ENCODE measurements at regions not wholly inside any gene's neighbourhood (a gene's known extent, or its start where the extent isn't known, plus 50 kb on each side); places are given as distances from the start of the nearest gene placed in this dataset.

DNA sequence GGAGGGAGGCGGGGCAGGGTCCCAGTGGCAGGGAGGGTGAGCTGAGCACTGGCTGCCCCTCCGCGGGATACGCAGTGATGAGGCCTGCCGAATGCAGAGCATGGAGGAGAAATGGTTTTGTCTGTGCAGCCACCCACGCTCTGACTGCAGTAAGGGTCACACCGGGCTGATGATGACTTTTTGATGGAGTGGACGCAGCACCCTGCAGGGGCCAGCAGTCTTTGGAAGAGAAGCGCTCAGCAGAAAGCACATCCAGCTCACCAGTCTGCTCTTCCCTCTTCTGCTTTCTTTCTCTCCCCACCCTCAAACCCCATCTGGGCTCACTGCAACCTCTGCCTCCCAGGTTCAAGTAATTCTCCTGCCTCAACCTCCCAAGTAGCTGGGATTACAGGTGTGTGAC, 61.9 kb upstream of the ATP1A1 start:
- H3K27me3 ChIP-seq (replicated peaks in 1 of 4; ENCODE audit: control extremely low read depth in 1 of 4, control insufficient read depth in 3 of 4, insufficient read depth in 4 of 4, low read length in 3 of 4): peaks cover 0 to 6% (median 0%) of the 10 kb centered on the region in 4 experiments
- no peak overlapping the region for H3K9ac ChIP-seq (ENCODE audit: low read length)
- Mint-ChIP-seq H3K27ac (no peak overlapping the region), H3K4me1 (no peaks in the 10 kb centered on the region), H3K9me3 (ENCODE audit: insufficient read depth) (no peaks in the 10 kb centered on the region), H3K4me3 (no peak overlapping the region), H3K27me3 (peaks cover 9% of the 10 kb centered on the region)
- ATAC-seq (ENCODE audit: low read depth) (no peak), DNase-seq (no peak)
- H3K36me3 ChIP-seq (replicated peaks in 1 of 2; ENCODE audit: control extremely low read depth in 1 of 2, control insufficient read depth in 1 of 2, extremely low read depth in 1 of 2, insufficient read depth in 2 of 2, low read length in 1 of 2): no peaks in the 10 kb centered on the region
- TF ChIP-seq CTCF (IDR thresholded peaks at IDR 0.05) (no peak), EZH2 (IDR thresholded peaks at IDR 0.05; ENCODE audit: borderline replicate concordance, insufficient read depth, low read depth, low read length, poor library complexity, severe bottlenecking) (no peak)
- H3K27ac ChIP-seq (ENCODE audit: low read length in 2 of 2): no peak overlapping the region
- ChIA-PET CTCF (no interaction called here), POLR2A (no interaction called here)
- 74% methylated on average over 9 of the region's 9 CpGs for WGBS (ENCODE audit: insufficient coverage)
- H3K4me1 ChIP-seq (ENCODE audit: control insufficient read depth in 2 of 2, insufficient read depth in 2 of 2, low read length in 2 of 2): no peaks in the 10 kb centered on the region
- H3K4me2 ChIP-seq (replicated peaks; ENCODE audit: low read depth, low read length, poor library complexity, severe bottlenecking): no peak overlapping the region
- H4K20me1 ChIP-seq (ENCODE audit: control insufficient read depth, insufficient read depth, low read length, poor library complexity, severe bottlenecking): no peaks in the 10 kb centered on the region
- intact Hi-C loops (cut with micrococcal nuclease): no loop called here
- H3K79me2 ChIP-seq (ENCODE audit: control insufficient read depth, insufficient read depth, low read length): no peaks in the 10 kb centered on the region
- no peaks in the 10 kb centered on the region for H3K9me3 ChIP-seq (ENCODE audit: control extremely low read depth in 1 of 3, control insufficient read depth in 2 of 3, insufficient read depth in 1 of 3, low read length in 2 of 3)
- no peak overlapping the region for H3K4me3 ChIP-seq (ENCODE audit: control extremely low read depth in 1 of 5, extremely low read depth in 1 of 5, insufficient read depth in 1 of 5, low read depth in 2 of 5, low read length in 4 of 5)
- no peak overlapping the region for H2AFZ ChIP-seq (ENCODE audit: insufficient read depth, low read depth, low read length, poor library complexity, severe bottlenecking)

DNA sequence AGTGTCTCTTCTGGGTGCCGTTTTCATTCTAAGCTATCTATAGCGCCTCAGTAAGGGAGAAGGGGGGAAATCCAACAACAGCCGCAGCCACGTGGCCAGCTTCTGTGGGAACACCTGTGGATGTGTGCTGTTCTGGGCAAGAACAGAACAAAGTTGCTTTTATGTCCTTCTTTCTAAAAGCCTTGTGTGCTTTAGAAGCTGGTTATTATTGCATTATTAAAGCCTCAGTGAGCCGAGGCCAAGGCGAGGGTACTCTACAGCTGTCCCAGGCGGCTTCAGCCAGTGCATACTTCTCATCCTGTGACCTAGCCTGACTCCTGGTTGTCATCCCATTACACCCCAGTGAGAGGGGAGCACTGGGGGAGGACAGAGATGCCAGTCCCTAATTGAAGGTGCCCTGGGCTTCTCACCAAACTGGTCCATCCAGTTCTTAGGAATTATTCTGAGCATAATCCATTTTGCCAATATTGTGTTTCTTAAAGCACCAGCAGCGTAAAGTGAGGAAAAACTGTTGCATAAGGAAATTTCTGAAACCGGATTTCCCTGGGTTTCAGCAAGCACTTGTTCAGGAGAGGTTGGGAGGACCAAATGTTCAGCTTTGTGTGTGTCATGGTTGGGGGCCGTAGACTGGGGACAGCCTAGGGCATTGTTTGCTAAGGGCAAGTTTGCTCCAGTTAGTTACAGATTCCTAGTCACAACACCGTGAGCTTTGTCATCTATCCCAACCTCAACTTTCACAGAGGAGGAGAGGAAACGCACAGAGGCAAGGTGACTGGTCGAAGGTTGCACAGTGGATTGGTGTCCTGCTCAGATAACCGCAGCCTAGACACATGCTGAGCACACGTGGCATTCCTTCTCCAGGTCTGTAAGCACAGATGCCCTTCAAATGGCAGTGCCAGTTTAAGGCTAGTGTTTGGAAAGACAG, 61.0 kb upstream of the ATP1A1 start:
- Mint-ChIP-seq H3K4me3 (no peak overlapping the region), H3K27ac (no peak overlapping the region), H3K9me3 (ENCODE audit: insufficient read depth) (no peaks in the 10 kb centered on the region), H3K4me1 (no peaks in the 10 kb centered on the region), H3K27me3 (peaks cover 9% of the 10 kb centered on the region)
- DNase-seq (no peak), ATAC-seq (ENCODE audit: low read depth) (no peak)
- Histone ChIP-seq H3K9ac (ENCODE audit: low read length) (no peak overlapping the region), H2AFZ (ENCODE audit: insufficient read depth, low read depth, low read length, poor library complexity, severe bottlenecking) (no peak overlapping the region), H3K79me2 (ENCODE audit: control insufficient read depth, insufficient read depth, low read length) (no peaks in the 10 kb centered on the region), H3K36me3 (replicated peaks in 1 of 2; ENCODE audit: control extremely low read depth in 1 of 2, control insufficient read depth in 1 of 2, extremely low read depth in 1 of 2, insufficient read depth in 2 of 2, low read length in 1 of 2) (no peaks in the 10 kb centered on the region), H3K27ac (ENCODE audit: low read length in 2 of 2) (no peak overlapping the region), H3K4me3 (ENCODE audit: control extremely low read depth in 1 of 5, extremely low read depth in 1 of 5, insufficient read depth in 1 of 5, low read depth in 2 of 5, low read length in 4 of 5) (no peak overlapping the region), H3K27me3 (replicated peaks in 1 of 4; ENCODE audit: control extremely low read depth in 1 of 4, control insufficient read depth in 3 of 4, insufficient read depth in 4 of 4, low read length in 3 of 4) (peaks cover 0 to 2% (median 0%) of the 10 kb centered on the region in 4 experiments), H3K4me1 (ENCODE audit: control insufficient read depth in 2 of 2, insufficient read depth in 2 of 2, low read length in 2 of 2) (no peaks in the 10 kb centered on the region), H4K20me1 (ENCODE audit: control insufficient read depth, insufficient read depth, low read length, poor library complexity, severe bottlenecking) (no peaks in the 10 kb centered on the region), H3K9me3 (ENCODE audit: control extremely low read depth in 1 of 3, control insufficient read depth in 2 of 3, insufficient read depth in 1 of 3, low read length in 2 of 3) (no peaks in the 10 kb centered on the region), H3K4me2 (replicated peaks; ENCODE audit: low read depth, low read length, poor library complexity, severe bottlenecking) (no peak overlapping the region)
- 94% methylated on average over 14 of the region's 15 CpGs for WGBS (ENCODE audit: insufficient coverage)
- ChIA-PET POLR2A (no interaction called here), CTCF (no interaction called here)
- intact Hi-C loops (cut with micrococcal nuclease): no loop called here
- TF ChIP-seq EZH2 (IDR thresholded peaks at IDR 0.05; ENCODE audit: borderline replicate concordance, insufficient read depth, low read depth, low read length, poor library complexity, severe bottlenecking): no peak
- no peak for TF ChIP-seq CTCF (IDR thresholded peaks at IDR 0.05)
